HG03066 (cell line): ENCODE measurements at regions not wholly inside any gene's neighbourhood (a gene's known extent, or its start where the extent isn't known, plus 50 kb on each side); places are given as distances from the start of the nearest gene placed in this dataset.

Experiments
- ATAC-seq: cut with Tn5 transposase; IDR thresholded peaks from one replicate; pipeline ENCODE4 v1.9.1; 2021; ENCODE audit warnings: low read depth; ENCODE audit not compliant: unreplicated experiment

- ATAC-seq: no peak
Measured at GRCh38 chr13:76383676-76384461, 502.3 kb downstream of the KCTD12 start.

DNA sequence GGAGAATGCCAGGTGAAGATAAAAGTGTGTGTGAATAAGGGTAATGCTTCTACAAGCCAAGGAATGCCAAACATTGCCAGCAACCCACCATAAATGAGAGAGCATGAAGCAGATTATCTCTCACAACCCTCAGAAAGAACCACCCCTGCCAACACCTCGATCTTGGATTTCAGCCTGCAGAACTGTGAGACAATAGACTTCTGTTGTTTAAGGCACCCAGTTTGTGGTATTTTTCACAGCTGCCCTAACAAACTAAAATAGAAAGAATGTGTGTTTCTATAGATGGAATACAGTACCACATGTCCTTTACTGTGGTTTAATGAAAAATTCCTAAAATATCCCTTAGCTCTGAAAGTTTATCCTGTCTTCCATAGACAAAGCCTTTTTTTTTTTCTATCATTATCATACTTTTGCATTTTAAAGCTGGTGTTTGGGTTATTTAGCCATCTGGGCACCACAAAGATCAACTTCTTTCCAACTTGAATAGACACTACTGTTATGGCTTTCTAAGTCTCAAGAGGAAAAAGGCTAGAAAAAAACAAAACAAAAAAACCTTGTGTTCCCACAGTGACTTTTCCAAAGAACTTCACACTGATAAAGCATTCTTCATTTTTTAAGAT lies 505.6 kb downstream of the KCTD12 start:
- ATAC-seq: no peak

- ATAC-seq: no peak
Measured at GRCh38 chr13:76379341-76380105, 506.7 kb downstream of the KCTD12 start.

DNA sequence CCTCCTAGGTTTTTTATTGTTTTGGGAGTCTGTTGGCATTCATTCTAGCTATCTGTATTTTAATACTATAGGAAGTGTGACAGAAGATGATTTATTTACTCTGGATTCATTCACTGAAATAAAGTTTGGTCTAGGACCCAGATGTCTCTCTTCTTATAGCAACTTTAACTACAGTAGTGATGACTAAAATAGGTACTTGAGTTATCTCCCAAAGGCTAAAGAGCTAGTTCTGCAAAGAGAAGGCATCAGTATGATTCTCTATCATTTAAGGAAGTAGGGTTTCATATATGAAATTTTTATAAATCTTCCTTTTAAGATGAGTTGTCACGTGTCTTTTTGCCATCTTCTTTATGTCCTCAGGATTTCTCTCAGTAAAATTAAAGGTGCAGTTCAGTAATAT lies 507.4 kb downstream of the KCTD12 start:
- ATAC-seq: no peak

GRCh38 chr13:76363682-76364289 lies 522.4 kb downstream of the KCTD12 start:
- no peak for ATAC-seq

DNA sequence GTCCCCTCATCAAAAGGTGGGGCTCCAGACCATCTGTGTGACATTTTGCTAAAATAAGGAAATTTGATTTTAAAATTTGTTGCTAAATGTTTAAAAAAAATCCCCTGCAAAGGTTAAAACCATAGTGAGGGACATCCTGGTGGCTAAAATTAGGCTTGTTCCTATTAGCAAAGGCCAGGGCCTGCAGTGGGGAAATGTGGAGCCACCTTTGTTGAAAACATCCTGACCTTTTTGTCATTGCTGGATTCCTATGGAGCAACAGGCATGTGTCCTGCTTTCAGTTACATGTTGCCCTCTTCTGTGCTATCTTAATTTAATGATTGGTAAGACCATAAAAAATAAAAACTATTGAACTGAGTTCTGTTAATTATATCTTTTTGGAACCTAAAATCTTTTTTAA lies 524.3 kb downstream of the KCTD12 start:
- ATAC-seq: no peak

DNA sequence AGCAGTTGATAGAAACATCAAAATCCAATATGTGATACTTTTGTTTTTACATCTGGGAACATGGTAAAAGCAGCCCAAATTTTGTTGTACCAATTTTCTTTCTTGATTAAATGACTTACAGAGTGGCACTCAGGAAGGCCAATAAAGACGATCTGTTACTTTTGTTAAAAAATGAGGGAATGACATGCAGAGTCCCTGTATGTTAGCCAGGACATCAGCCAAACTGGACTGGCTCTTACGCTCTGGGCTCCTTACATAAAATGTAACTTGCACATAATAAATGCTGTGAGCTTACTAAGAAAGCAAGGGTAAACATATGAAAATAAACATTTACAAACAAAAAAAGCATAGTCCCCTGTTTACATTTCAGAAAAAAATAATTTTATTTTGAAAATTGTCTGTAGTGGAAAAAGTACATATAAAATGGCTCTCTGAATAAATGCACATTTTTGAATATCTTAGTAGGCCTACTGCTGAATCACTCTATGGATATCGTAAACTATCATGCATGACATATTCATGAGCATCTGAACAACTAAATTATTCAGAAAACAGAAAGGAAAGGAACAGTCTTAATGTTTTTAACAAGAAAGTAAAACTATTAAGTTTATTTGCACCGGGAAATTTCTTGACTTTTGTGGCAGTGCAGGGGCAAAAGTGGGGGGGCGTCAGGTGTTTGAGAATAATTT lies 534.5 kb downstream of the KCTD12 start:
- ATAC-seq: no peak

- ATAC-seq: no peak
Measured at GRCh38 chr13:76350399-76350798, 535.8 kb downstream of the KCTD12 start.

DNA sequence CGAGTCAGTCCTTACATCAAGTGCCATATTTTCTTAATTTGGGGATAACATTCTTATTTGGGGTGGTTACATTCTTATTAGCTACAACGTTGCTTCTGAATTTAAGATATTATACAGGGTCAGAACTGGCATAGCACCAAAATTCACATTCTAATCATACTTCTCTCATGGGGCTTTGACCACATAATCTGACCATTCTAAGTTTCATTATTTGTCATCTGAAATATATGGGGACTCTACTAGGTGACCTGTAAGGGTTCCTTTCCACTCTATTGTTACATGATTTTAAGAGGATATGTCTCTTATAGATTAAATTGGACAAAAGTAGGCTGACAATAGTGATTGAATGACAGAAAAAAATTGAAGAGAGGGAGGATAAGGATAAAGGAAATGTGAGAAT lies 536.5 kb downstream of the KCTD12 start:
- ATAC-seq: no peak

GRCh38 chr13:76339649-76340048 lies 546.6 kb downstream of the KCTD12 start:
- no peak for ATAC-seq

DNA sequence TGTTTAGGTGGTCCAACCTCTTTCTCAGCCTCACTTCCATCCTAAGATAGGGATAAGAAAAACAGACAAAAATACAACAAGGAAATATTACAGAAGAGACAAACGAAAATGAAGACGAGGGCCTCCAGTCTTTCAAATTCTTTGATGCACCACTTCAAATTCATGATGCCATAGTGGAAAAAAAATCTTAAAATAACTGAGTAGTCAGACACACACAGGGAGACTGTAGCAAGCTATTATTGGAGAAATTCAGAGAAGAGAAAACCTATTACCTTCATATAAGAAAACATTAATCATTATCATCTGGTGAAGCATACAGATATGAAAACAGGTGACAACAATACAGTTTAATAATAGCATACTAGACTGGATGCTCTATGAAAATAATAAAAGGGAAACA lies 548.2 kb downstream of the KCTD12 start:
- no peak for ATAC-seq

DNA sequence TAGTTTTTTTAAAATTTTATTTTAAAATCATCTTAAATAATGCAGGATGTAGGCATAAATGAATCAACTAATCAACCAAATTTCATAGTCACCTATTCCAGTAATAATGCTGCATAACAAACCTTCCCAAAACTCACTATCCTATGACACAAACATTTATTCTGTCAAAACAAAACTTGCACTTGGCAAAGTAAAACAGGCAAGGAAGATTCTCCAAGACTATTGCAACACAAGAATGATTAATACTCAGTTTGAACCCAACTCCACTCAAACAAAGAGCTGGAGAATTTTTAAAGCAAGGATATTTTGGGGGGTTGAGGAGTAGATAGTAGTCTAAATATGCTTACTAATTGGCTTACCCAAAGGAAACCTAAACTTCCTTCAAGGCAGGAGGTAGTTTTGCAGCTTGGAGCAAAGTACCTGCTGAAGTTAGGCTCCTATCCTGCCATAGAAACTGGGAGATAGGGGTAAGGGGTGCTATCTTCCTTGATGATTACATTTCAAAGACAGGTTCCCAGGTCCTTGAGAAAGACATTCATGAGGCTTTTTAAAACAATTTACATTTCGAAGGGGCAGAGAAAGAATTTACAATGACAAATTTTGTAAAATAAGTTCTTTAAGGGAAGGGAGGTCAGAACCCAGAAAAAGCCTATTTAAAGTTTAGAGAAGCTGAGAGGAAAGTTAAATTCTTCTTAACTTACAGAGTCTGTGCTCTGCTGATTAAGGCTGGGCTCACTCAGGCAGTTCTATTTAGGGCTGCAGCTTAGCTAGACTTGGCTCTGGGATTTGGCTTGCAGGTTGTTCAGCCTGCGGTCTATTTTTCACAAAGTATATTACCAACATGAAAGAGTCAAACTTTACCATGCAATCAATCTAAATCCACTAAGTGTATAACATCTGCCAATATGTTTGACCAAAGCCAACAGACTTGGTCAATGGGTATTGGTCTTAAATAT lies 549.0 kb downstream of the KCTD12 start:
- ATAC-seq: no peak

DNA sequence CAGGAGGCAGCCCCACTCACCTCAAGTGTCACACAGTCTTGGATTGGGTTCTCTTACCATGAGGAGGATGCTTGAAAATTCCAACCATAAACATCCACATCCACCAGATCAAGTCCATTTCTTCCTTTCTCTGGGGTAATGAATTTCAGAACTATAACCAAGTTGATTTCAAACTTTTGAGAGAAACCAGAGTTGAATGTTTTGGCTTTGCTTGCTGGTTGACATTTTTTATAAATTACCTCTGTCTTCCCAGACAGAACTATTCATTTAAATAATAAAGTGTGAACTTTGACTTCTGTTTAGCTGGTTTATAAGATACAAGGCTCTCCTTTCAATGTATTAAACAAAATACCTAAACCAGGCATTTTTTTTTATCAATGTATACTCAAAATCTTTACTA lies 550.7 kb downstream of the KCTD12 start:
- no peak for ATAC-seq

GRCh38 chr13:76331943-76332712 lies 554.1 kb downstream of the KCTD12 start:
- ATAC-seq: no peak

DNA sequence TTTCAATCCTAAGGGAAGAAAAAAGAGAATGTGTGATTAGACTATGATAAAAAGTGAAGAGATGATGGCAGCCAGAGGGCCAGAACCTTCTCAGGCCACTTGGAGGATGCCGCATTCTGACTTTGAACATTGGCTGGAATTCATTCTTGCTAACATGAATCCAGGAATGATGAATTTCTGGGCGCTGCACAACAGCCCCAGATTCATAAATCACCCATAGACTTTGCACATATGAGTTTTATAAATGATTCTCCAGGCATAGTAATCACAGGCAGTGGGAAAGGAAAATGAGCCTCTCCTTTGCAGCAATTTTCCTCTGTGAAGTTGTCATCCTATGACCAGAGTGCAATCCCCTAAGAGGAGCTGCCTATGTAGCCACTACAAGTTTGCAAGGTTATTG lies 555.4 kb downstream of the KCTD12 start:
- no peak for ATAC-seq

- no peak for ATAC-seq
Measured at GRCh38 chr13:76329866-76330580, 556.2 kb downstream of the KCTD12 start.

DNA sequence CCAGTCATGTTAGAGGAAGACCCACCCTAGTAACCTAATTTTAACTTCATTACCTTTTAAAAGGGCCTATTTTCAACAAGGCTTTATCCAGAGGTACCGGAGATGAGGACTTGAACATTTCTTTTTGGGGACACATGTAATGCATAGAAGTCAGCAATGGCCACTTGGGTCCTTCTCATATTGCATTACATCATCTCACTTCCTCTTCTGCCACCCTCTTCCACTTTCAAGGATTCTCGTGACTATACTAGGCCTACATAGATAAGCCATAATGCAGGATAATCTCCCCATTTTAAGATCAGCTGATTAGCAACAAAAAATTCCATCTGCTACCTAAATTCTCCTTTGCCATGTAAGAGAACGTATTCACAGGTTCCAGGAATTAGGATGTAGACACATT lies 557.2 kb downstream of the KCTD12 start:
- ATAC-seq: no peak

DNA sequence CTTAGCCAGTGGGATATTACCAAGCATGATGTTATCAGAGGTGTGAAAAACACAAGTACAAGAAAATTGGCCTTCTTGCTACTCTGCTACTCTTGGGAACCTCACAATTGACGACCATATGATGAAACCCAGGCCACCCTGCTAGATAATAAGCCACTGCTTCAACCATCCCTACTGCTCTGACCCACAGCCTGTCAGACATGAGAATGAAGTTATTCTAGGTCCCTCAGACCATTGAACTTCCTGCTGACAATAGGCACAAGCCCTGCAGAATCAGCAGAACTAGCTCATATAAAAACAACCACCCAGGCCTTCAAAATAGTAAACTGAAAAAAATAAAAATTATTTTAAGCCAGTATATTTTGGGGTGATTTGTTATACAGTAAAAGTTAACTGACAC lies 559.9 kb downstream of the KCTD12 start:
- no peak for ATAC-seq
